ENCODE measurements at regions not wholly inside any gene's neighbourhood (a gene's known extent, or its start where the extent isn't known, plus 50 kb on each side); places are given as distances from the start of the nearest gene placed in this dataset.

DNA sequence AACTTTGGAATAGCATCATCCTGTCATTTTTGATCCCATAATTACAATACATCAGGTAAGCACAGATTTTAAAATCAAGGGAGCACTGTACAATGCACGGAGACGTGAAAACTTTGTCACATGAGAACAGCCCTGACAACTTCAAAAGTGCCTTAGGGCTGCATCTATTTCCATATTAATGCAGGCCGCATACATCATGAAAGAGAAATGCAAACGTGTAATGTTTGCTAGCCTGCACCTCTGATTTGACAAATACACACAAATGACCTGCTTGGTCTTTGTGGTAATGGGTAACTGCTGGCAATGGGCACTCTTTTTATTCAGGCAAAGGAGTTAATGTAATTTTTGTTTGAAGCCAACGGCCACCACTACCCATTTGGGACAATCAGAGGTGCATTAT is 202.0 kb upstream of the EPHA4 start:
- H3K36me3 ChIP-seq (ENCODE audit: control insufficient read depth in 4 of 4, insufficient read depth in 4 of 4, low read length in 4 of 4) = no peaks in the 10 kb centered on the region
- no peak for TF ChIP-seq CTCF (IDR thresholded peaks at IDR 0.05; ENCODE audit: control extremely low read depth, extremely low read depth)
- H3K27me3 ChIP-seq (ENCODE audit: control insufficient read depth in 3 of 3, insufficient read depth in 3 of 3, low read length in 2 of 3) = no peaks in the 10 kb centered on the region
- H3K4me3 ChIP-seq = no peak overlapping the region
- DNase-seq (no peak), ATAC-seq (ENCODE audit: insufficient read depth, low FRiP score) (no peak)
- no peaks in the 10 kb centered on the region for H3K4me1 ChIP-seq (ENCODE audit: control insufficient read depth in 5 of 5, insufficient read depth in 5 of 5, low read length in 5 of 5)
- H3K9ac ChIP-seq (ENCODE audit: insufficient read depth in 1 of 2, low read length in 2 of 2) = no peak overlapping the region
- no peak overlapping the region for H3K27ac ChIP-seq (ENCODE audit: low read depth in 1 of 2, low read length in 1 of 2)
- WGBS, 2 donors = 73 to 79% methylated on average over 5 of the region's 5 CpGs
- H3K9me3 ChIP-seq (ENCODE audit: control insufficient read depth in 4 of 4, insufficient read depth in 3 of 4, low read length in 3 of 4) = no peaks in the 10 kb centered on the region

GRCh38 chr2:221771297-221771696 is 199.2 kb upstream of the EPHA4 start:
- no peak for TF ChIP-seq CTCF (IDR thresholded peaks at IDR 0.05; ENCODE audit: control extremely low read depth, extremely low read depth)
- Histone ChIP-seq H3K27ac (ENCODE audit: low read depth in 1 of 2, low read length in 1 of 2) (no peak overlapping the region), H3K9ac (ENCODE audit: insufficient read depth in 1 of 2, low read length in 2 of 2) (no peak overlapping the region), H3K27me3 (ENCODE audit: control insufficient read depth in 3 of 3, insufficient read depth in 3 of 3, low read length in 2 of 3) (no peaks in the 10 kb centered on the region), H3K9me3 (ENCODE audit: control insufficient read depth in 4 of 4, insufficient read depth in 3 of 4, low read length in 3 of 4) (no peaks in the 10 kb centered on the region), H3K36me3 (ENCODE audit: control insufficient read depth in 4 of 4, insufficient read depth in 4 of 4, low read length in 4 of 4) (no peaks in the 10 kb centered on the region), H3K4me1 (ENCODE audit: control insufficient read depth in 5 of 5, insufficient read depth in 5 of 5, low read length in 5 of 5) (no peaks in the 10 kb centered on the region), H3K4me3 (no peak overlapping the region)
- ATAC-seq (ENCODE audit: insufficient read depth, low FRiP score) (no peak), DNase-seq (no peak)
- 88% methylated on average over 1 of the region's 1 CpG for WGBS, 2 donors

- Histone ChIP-seq H3K4me3 (no peak overlapping the region), H3K9me3 (ENCODE audit: control insufficient read depth in 4 of 4, insufficient read depth in 3 of 4, low read length in 3 of 4) (no peaks in the 10 kb centered on the region), H3K27ac (ENCODE audit: low read depth in 1 of 2, low read length in 1 of 2) (no peak overlapping the region), H3K36me3 (ENCODE audit: control insufficient read depth in 4 of 4, insufficient read depth in 4 of 4, low read length in 4 of 4) (no peaks in the 10 kb centered on the region), H3K4me1 (ENCODE audit: control insufficient read depth in 5 of 5, insufficient read depth in 5 of 5, low read length in 5 of 5) (no peaks in the 10 kb centered on the region), H3K27me3 (ENCODE audit: control insufficient read depth in 3 of 3, insufficient read depth in 3 of 3, low read length in 2 of 3) (no peaks in the 10 kb centered on the region), H3K9ac (ENCODE audit: insufficient read depth in 1 of 2, low read length in 2 of 2) (no peak overlapping the region)
- 69 to 75% methylated on average over 9 of the region's 9 CpGs for WGBS, 2 donors
- ATAC-seq (ENCODE audit: insufficient read depth, low FRiP score) (no peak), DNase-seq (no peak)
- TF ChIP-seq CTCF (IDR thresholded peaks at IDR 0.05; ENCODE audit: control extremely low read depth, extremely low read depth) = no peak
Observed at GRCh38 chr2:221767106-221768012, 195.3 kb upstream of the EPHA4 start.

Data from lung (tissue), 11 donors.